ENCODE measurements at regions not wholly inside any gene's neighbourhood (a gene's known extent, or its start where the extent isn't known, plus 50 kb on each side); places are given as distances from the start of the nearest gene placed in this dataset.

- H3K79me2 ChIP-seq (ENCODE audit: low read length) = no peaks in the 10 kb centered on the region
- H3K4me2 ChIP-seq (ENCODE audit: low read depth, low read length, poor library complexity, severe bottlenecking) = no peak overlapping the region
Observed at GRCh38 chr1:87250336-87250735, 78.3 kb upstream of the LMO4 start.

GRCh38 chr1:87252406-87252805, 76.3 kb upstream of the LMO4 start:
- Histone ChIP-seq H3K27ac (ENCODE audit: low read length) (no peak overlapping the region), H4K20me1 (ENCODE audit: insufficient read depth, low read depth, low read length) (no peaks in the 10 kb centered on the region), H3K9ac (ENCODE audit: low read length) (no peak overlapping the region), H3K4me2 (ENCODE audit: low read depth, low read length, poor library complexity, severe bottlenecking) (no peak overlapping the region), H3K79me2 (ENCODE audit: low read length) (no peaks in the 10 kb centered on the region), H2AFZ (ENCODE audit: low read length) (no peak overlapping the region), H3K4me1 (ENCODE audit: low read length) (no peaks in the 10 kb centered on the region), H3K4me3 (ENCODE audit: low read length) (no peak overlapping the region), H3K9me2 (replicated peaks; ENCODE audit: insufficient read depth, low read length) (no peaks in the 10 kb centered on the region), H3K27me3 (ENCODE audit: low read length) (no peaks in the 10 kb centered on the region), H3K9me3 (ENCODE audit: low read length) (no peaks in the 10 kb centered on the region), H3K36me3 (ENCODE audit: insufficient read depth, low read length) (no peaks in the 10 kb centered on the region)
- DNase-seq = no peak

More at GRCh38 chr1:87250336-87250735, 78.3 kb upstream of the LMO4 start:
- Histone ChIP-seq H3K27me3 (ENCODE audit: low read length) (no peaks in the 10 kb centered on the region), H3K4me3 (ENCODE audit: low read length) (no peak overlapping the region), H3K4me1 (ENCODE audit: low read length) (no peaks in the 10 kb centered on the region), H3K9me3 (ENCODE audit: low read length) (no peaks in the 10 kb centered on the region), H3K36me3 (ENCODE audit: insufficient read depth, low read length) (no peaks in the 10 kb centered on the region), H3K9me2 (replicated peaks; ENCODE audit: insufficient read depth, low read length) (no peaks in the 10 kb centered on the region), H3K27ac (ENCODE audit: low read length) (no peak overlapping the region), H4K20me1 (ENCODE audit: insufficient read depth, low read depth, low read length) (no peaks in the 10 kb centered on the region), H2AFZ (ENCODE audit: low read length) (no peak overlapping the region), H3K9ac (ENCODE audit: low read length) (no peak overlapping the region)
- no peak for DNase-seq

- H2AFZ ChIP-seq (ENCODE audit: low read length) = no peak overlapping the region
- H3K9ac ChIP-seq (ENCODE audit: low read length) = no peak overlapping the region
- DNase-seq = no peak
- H3K27me3 ChIP-seq (ENCODE audit: low read length) = peaks cover 3% of the 10 kb centered on the region; the same call in 1 of the 2 replicates
- H3K79me2 ChIP-seq (ENCODE audit: low read length) = no peaks in the 10 kb centered on the region
- H3K4me3 ChIP-seq (ENCODE audit: low read length) = no peak overlapping the region
- H3K9me3 ChIP-seq (ENCODE audit: low read length) = no peaks in the 10 kb centered on the region
- no peaks in the 10 kb centered on the region for H3K4me1 ChIP-seq (ENCODE audit: low read length)
- H3K4me2 ChIP-seq (ENCODE audit: low read depth, low read length, poor library complexity, severe bottlenecking) = no peak overlapping the region
- H4K20me1 ChIP-seq (ENCODE audit: insufficient read depth, low read depth, low read length) = no peaks in the 10 kb centered on the region
- H3K9me2 ChIP-seq (replicated peaks; ENCODE audit: insufficient read depth, low read length) = no peaks in the 10 kb centered on the region
- H3K27ac ChIP-seq (ENCODE audit: low read length) = no peak overlapping the region
- no peaks in the 10 kb centered on the region for H3K36me3 ChIP-seq (ENCODE audit: insufficient read depth, low read length)
Observed at GRCh38 chr1:87262688-87263087, 66.0 kb upstream of the LMO4 start.

- no peaks in the 10 kb centered on the region for H3K36me3 ChIP-seq (ENCODE audit: insufficient read depth, low read length)
- H3K4me3 ChIP-seq (ENCODE audit: low read length) = no peak overlapping the region
- no peak for DNase-seq
- peaks cover 3% of the 10 kb centered on the region; the same call in 1 of the 2 replicates for H3K27me3 ChIP-seq (ENCODE audit: low read length)
- no peak overlapping the region for H3K9ac ChIP-seq (ENCODE audit: low read length)
- no peak overlapping the region for H2AFZ ChIP-seq (ENCODE audit: low read length)
- H3K9me3 ChIP-seq (ENCODE audit: low read length) = no peaks in the 10 kb centered on the region
- no peaks in the 10 kb centered on the region for H3K9me2 ChIP-seq (replicated peaks; ENCODE audit: insufficient read depth, low read length)
- no peak overlapping the region for H3K4me2 ChIP-seq (ENCODE audit: low read depth, low read length, poor library complexity, severe bottlenecking)
- H3K79me2 ChIP-seq (ENCODE audit: low read length) = no peaks in the 10 kb centered on the region
- H3K27ac ChIP-seq (ENCODE audit: low read length) = no peak overlapping the region
- no peaks in the 10 kb centered on the region for H4K20me1 ChIP-seq (ENCODE audit: insufficient read depth, low read depth, low read length)
- H3K4me1 ChIP-seq (ENCODE audit: low read length) = no peaks in the 10 kb centered on the region
Observed at GRCh38 chr1:87263281-87263680, 65.4 kb upstream of the LMO4 start.

- no peak for DNase-seq
- Histone ChIP-seq H3K27ac (ENCODE audit: low read length) (no peak overlapping the region), H2AFZ (ENCODE audit: low read length) (no peak overlapping the region), H3K4me2 (ENCODE audit: low read depth, low read length, poor library complexity, severe bottlenecking) (no peak overlapping the region), H3K36me3 (ENCODE audit: insufficient read depth, low read length) (no peaks in the 10 kb centered on the region), H3K4me1 (ENCODE audit: low read length) (no peaks in the 10 kb centered on the region), H3K4me3 (ENCODE audit: low read length) (no peak overlapping the region), H4K20me1 (ENCODE audit: insufficient read depth, low read depth, low read length) (no peaks in the 10 kb centered on the region), H3K9me3 (ENCODE audit: low read length) (no peaks in the 10 kb centered on the region), H3K79me2 (ENCODE audit: low read length) (no peaks in the 10 kb centered on the region), H3K27me3 (ENCODE audit: low read length) (peaks cover 3% of the 10 kb centered on the region; the same call in 1 of the 2 replicates), H3K9ac (ENCODE audit: low read length) (no peak overlapping the region), H3K9me2 (replicated peaks; ENCODE audit: insufficient read depth, low read length) (no peaks in the 10 kb centered on the region)
Observed at GRCh38 chr1:87263785-87264184, 64.9 kb upstream of the LMO4 start.

- no peaks in the 10 kb centered on the region for H3K9me3 ChIP-seq (ENCODE audit: low read length)
Observed at GRCh38 chr1:87264976-87265375, 63.7 kb upstream of the LMO4 start.

GRCh38 chr1:87265786-87266185, 62.9 kb upstream of the LMO4 start:
- H3K4me2 ChIP-seq (ENCODE audit: low read depth, low read length, poor library complexity, severe bottlenecking) = no peak overlapping the region
- no peaks in the 10 kb centered on the region for H3K4me1 ChIP-seq (ENCODE audit: low read length)

More at GRCh38 chr1:87264976-87265375, 63.7 kb upstream of the LMO4 start:
- no peaks in the 10 kb centered on the region for H3K36me3 ChIP-seq (ENCODE audit: insufficient read depth, low read length)
- no peaks in the 10 kb centered on the region for H3K4me1 ChIP-seq (ENCODE audit: low read length)
- no peak overlapping the region for H2AFZ ChIP-seq (ENCODE audit: low read length)
- H3K9ac ChIP-seq (ENCODE audit: low read length) = no peak overlapping the region
- H3K27me3 ChIP-seq (ENCODE audit: low read length) = peaks cover 3% of the 10 kb centered on the region; the same call in 1 of the 2 replicates
- no peaks in the 10 kb centered on the region for H3K9me2 ChIP-seq (replicated peaks; ENCODE audit: insufficient read depth, low read length)
- H4K20me1 ChIP-seq (ENCODE audit: insufficient read depth, low read depth, low read length) = no peaks in the 10 kb centered on the region
- H3K79me2 ChIP-seq (ENCODE audit: low read length) = no peaks in the 10 kb centered on the region
- no peak overlapping the region for H3K4me3 ChIP-seq (ENCODE audit: low read length)
- DNase-seq = no peak
- H3K27ac ChIP-seq (ENCODE audit: low read length) = no peak overlapping the region
- H3K4me2 ChIP-seq (ENCODE audit: low read depth, low read length, poor library complexity, severe bottlenecking) = no peak overlapping the region

GRCh38 chr1:87268111-87268510, 60.6 kb upstream of the LMO4 start:
- Histone ChIP-seq H4K20me1 (ENCODE audit: insufficient read depth, low read depth, low read length) (no peaks in the 10 kb centered on the region), H3K9ac (ENCODE audit: low read length) (no peak overlapping the region), H3K4me3 (ENCODE audit: low read length) (no peak overlapping the region)

More at GRCh38 chr1:87265786-87266185, 62.9 kb upstream of the LMO4 start:
- Histone ChIP-seq H3K36me3 (ENCODE audit: insufficient read depth, low read length) (no peaks in the 10 kb centered on the region), H3K79me2 (ENCODE audit: low read length) (no peaks in the 10 kb centered on the region), H3K9me3 (ENCODE audit: low read length) (no peaks in the 10 kb centered on the region), H3K27me3 (ENCODE audit: low read length) (peaks cover 3% of the 10 kb centered on the region; the same call in 1 of the 2 replicates), H3K9ac (ENCODE audit: low read length) (no peak overlapping the region), H2AFZ (ENCODE audit: low read length) (no peak overlapping the region), H3K4me3 (ENCODE audit: low read length) (no peak overlapping the region), H3K27ac (ENCODE audit: low read length) (no peak overlapping the region), H4K20me1 (ENCODE audit: insufficient read depth, low read depth, low read length) (no peaks in the 10 kb centered on the region), H3K9me2 (replicated peaks; ENCODE audit: insufficient read depth, low read length) (no peaks in the 10 kb centered on the region)
- DNase-seq = no peak

GRCh38 chr1:87269921-87270320, 58.8 kb upstream of the LMO4 start:
- Histone ChIP-seq H3K4me2 (ENCODE audit: low read depth, low read length, poor library complexity, severe bottlenecking) (no peak overlapping the region), H3K27ac (ENCODE audit: low read length) (no peak overlapping the region), H4K20me1 (ENCODE audit: insufficient read depth, low read depth, low read length) (no peaks in the 10 kb centered on the region), H3K9me2 (replicated peaks; ENCODE audit: insufficient read depth, low read length) (no peaks in the 10 kb centered on the region), H3K9me3 (ENCODE audit: low read length) (no peaks in the 10 kb centered on the region), H2AFZ (ENCODE audit: low read length) (no peak overlapping the region), H3K4me1 (ENCODE audit: low read length) (no peaks in the 10 kb centered on the region), H3K9ac (ENCODE audit: low read length) (no peak overlapping the region), H3K27me3 (ENCODE audit: low read length) (no peaks in the 10 kb centered on the region), H3K36me3 (ENCODE audit: insufficient read depth, low read length) (no peaks in the 10 kb centered on the region), H3K4me3 (ENCODE audit: low read length) (no peak overlapping the region), H3K79me2 (ENCODE audit: low read length) (no peaks in the 10 kb centered on the region)
- no peak for DNase-seq

More at GRCh38 chr1:87268111-87268510, 60.6 kb upstream of the LMO4 start:
- Histone ChIP-seq H3K79me2 (ENCODE audit: low read length) (no peaks in the 10 kb centered on the region), H3K9me2 (replicated peaks; ENCODE audit: insufficient read depth, low read length) (no peaks in the 10 kb centered on the region), H3K27ac (ENCODE audit: low read length) (no peak overlapping the region), H3K4me2 (ENCODE audit: low read depth, low read length, poor library complexity, severe bottlenecking) (no peak overlapping the region), H3K9me3 (ENCODE audit: low read length) (no peaks in the 10 kb centered on the region), H3K4me1 (ENCODE audit: low read length) (no peaks in the 10 kb centered on the region), H3K36me3 (ENCODE audit: insufficient read depth, low read length) (no peaks in the 10 kb centered on the region), H2AFZ (ENCODE audit: low read length) (no peak overlapping the region), H3K27me3 (ENCODE audit: low read length) (no peaks in the 10 kb centered on the region; the same call in 1 of the 2 replicates)
- DNase-seq = no peak

All from Karpas-422 (cell line).